SU-DHL-6 (cell line): ENCODE measurements at regions not wholly inside any gene's neighbourhood (a gene's known extent, or its start where the extent isn't known, plus 50 kb on each side); places are given as distances from the start of the nearest gene placed in this dataset.

Experiments
- H2AFZ ChIP-seq: fragments of 200-600 bp; sonication (generic); 2 replicates; pipeline ENCODE4 v1.6.1; 2014; ENCODE audit warnings: low read depth, mild to moderate bottlenecking, moderate library complexity, mixed read lengths, antibody characterized with exemption, low read length; ENCODE audit not compliant: severe bottlenecking
- H3F3A ChIP-seq: fragments of 200-600 bp; shearing (Covaris generic); 2 replicates; pipeline ENCODE4 v1.6.0; 2016; ENCODE audit warnings: antibody characterized with exemption, mild to moderate bottlenecking; ENCODE audit not compliant: insufficient read depth
- H3K27ac ChIP-seq: fragments of 200-600 bp; sonication (generic); 2 replicates; pipeline ENCODE4 v1.5.1; 2016; ENCODE audit warnings: low read depth, mild to moderate bottlenecking, low read length, moderate library complexity, mixed read lengths
- H3K27me3 ChIP-seq: fragments of 200-600 bp; sonication (generic), shearing (Covaris generic); 2 replicates; pipeline ENCODE4 v1.6.0; 2014; ENCODE audit warnings: mild to moderate bottlenecking, low read length
- H3K36me3 ChIP-seq: fragments of 200-600 bp; sonication (generic); 2 replicates; pipeline ENCODE4 v1.6.1; 2014; ENCODE audit warnings: mild to moderate bottlenecking, low read length, mixed read lengths
- H3K4me2 ChIP-seq: fragments of 300-600, 200-600 bp; shearing (Covaris generic), sonication (generic); 2 replicates; pipeline ENCODE4 v1.6.0; 2014; ENCODE audit warnings: low read length, low read depth, mild to moderate bottlenecking; ENCODE audit not compliant: poor library complexity, severe bottlenecking
- H3K4me3 ChIP-seq: fragments of 200-600 bp; sonication (generic); 2 replicates; pipeline ENCODE4 v1.5.1; 2014; ENCODE audit warnings: antibody characterized with exemption, low read length, mild to moderate bottlenecking, mixed read lengths; ENCODE audit not compliant: insufficient read depth, poor library complexity, severe bottlenecking
- H3K79me2 ChIP-seq: fragments of 200-600 bp; sonication (generic); 2 replicates; pipeline ENCODE4 v1.6.1; 2014; ENCODE audit warnings: mild to moderate bottlenecking, low read length, moderate library complexity; ENCODE audit not compliant: insufficient read depth
- H3K9ac ChIP-seq: fragments of 200-600 bp; sonication (generic); 2 replicates; pipeline ENCODE4 v1.7.0; 2014; ENCODE audit warnings: mild to moderate bottlenecking, low read length
- H3K9me2 ChIP-seq: fragments of 200-600 bp; sonication (generic); replicated peaks from 2 replicates; pipeline ENCODE4 v1.6.1; 2014; ENCODE audit warnings: low read length; ENCODE audit not compliant: insufficient read depth
- H3K9me3 ChIP-seq: fragments of 200-600 bp; sonication (generic); 2 replicates; pipeline ENCODE4 v1.6.1; 2014; ENCODE audit warnings: low read length, mixed read lengths; ENCODE audit not compliant: insufficient read depth
- H4K20me1 ChIP-seq: fragments of 200-600 bp; sonication (generic); 2 replicates; pipeline ENCODE4 v1.6.1; 2014; ENCODE audit warnings: low read depth, mild to moderate bottlenecking, antibody characterized with exemption, low read length, moderate library complexity, mixed read lengths
- CTCF ChIP-seq: fragments of 200-600 bp; sonication (generic); IDR thresholded peaks from one replicate; pipeline ENCODE4 v1.5.1; 2017; ENCODE audit warnings: antibody characterized with exemption, mild to moderate bottlenecking, low read length, moderate library complexity; ENCODE audit not compliant: insufficient read depth, poor library complexity, severe bottlenecking
- EZH2phosphoT487 ChIP-seq: fragments of 200-600 bp; sonication (generic), shearing (Covaris generic); conservative IDR thresholded peaks from 2 replicates; pipeline ENCODE4 v1.6.1; 2018; ENCODE audit warnings: mild to moderate bottlenecking, antibody characterized with exemption, low read length, moderate library complexity, mixed read lengths

GRCh38 chr2:183511154-183511553 is 386.9 kb downstream of the NUP35 start:
- TF ChIP-seq EZH2phosphoT487 (no peak), CTCF (no peak)
- Histone ChIP-seq H3K4me3 (no peak overlapping the region), H3F3A (no peaks in the 10 kb centered on the region), H3K79me2 (no peaks in the 10 kb centered on the region), H3K9me3 (peaks cover 3% of the 10 kb centered on the region; the same call in 1 of the 2 replicates), H3K36me3 (no peaks in the 10 kb centered on the region), H3K9me2 (no peaks in the 10 kb centered on the region), H3K27me3 (no peaks in the 10 kb centered on the region), H3K9ac (no peak overlapping the region), H3K27ac (no peak overlapping the region), H4K20me1 (no peaks in the 10 kb centered on the region), H3K4me2 (no peak overlapping the region), H2AFZ (no peak overlapping the region)

- Histone ChIP-seq H3K79me2 (no peaks in the 10 kb centered on the region), H3K4me3 (no peak overlapping the region), H3K27ac (no peak overlapping the region)
These were observed 395.3 kb downstream of the NUP35 start for GRCh38 chr2:183519371-183520056.

GRCh38 chr2:183521911-183522310 is 397.7 kb downstream of the NUP35 start:
- Histone ChIP-seq H3F3A (no peaks in the 10 kb centered on the region), H3K4me3 (no peak overlapping the region), H3K9ac (no peak overlapping the region), H3K27ac (no peak overlapping the region), H2AFZ (no peak overlapping the region), H4K20me1 (no peaks in the 10 kb centered on the region), H3K27me3 (no peaks in the 10 kb centered on the region), H3K9me3 (no peaks in the 10 kb centered on the region), H3K79me2 (no peaks in the 10 kb centered on the region), H3K9me2 (no peaks in the 10 kb centered on the region), H3K4me2 (no peak overlapping the region), H3K36me3 (0 out of 2 replicates have a peak, but pooled peaks cover 5% of the 10 kb centered on the region)
- no peak for TF ChIP-seq CTCF
- no peak for TF ChIP-seq EZH2phosphoT487

More at GRCh38 chr2:183519371-183520056, 395.3 kb downstream of the NUP35 start:
- Histone ChIP-seq H3F3A (no peaks in the 10 kb centered on the region), H3K27me3 (no peaks in the 10 kb centered on the region), H2AFZ (no peak overlapping the region), H4K20me1 (no peaks in the 10 kb centered on the region), H3K9me2 (no peaks in the 10 kb centered on the region), H3K9me3 (no peaks in the 10 kb centered on the region), H3K36me3 (0 out of 2 replicates have a peak, but pooled peaks cover 5% of the 10 kb centered on the region), H3K9ac (no peak overlapping the region), H3K4me2 (no peak overlapping the region)
- TF ChIP-seq CTCF (no peak), EZH2phosphoT487 (no peak)
